ENCODE measurements at regions not wholly inside any gene's neighbourhood (a gene's known extent, or its start where the extent isn't known, plus 50 kb on each side); places are given as distances from the start of the nearest gene placed in this dataset.

- no peaks in the 10 kb centered on the region for H3K36me3 Mint-ChIP-seq
- H3K4me1 Mint-ChIP-seq, result no peaks in the 10 kb centered on the region
- no peak for DNase-seq
- peaks cover 15 to 41% (median 27%) of the 10 kb centered on the region in 6 donors for H3K9me3 Mint-ChIP-seq
- H3K27ac Mint-ChIP-seq, result no peak overlapping the region
- H3K27me3 Mint-ChIP-seq (ENCODE audit: low read depth in 3 of 3), result peaks cover 0 to 1% (median 0%) of the 10 kb centered on the region in 3 donors
- H3K4me3 Mint-ChIP-seq, result no peak overlapping the region
Measured at GRCh38 chr1:188363943-188364342, 1535.2 kb downstream of the PLA2G4A start.

GRCh38 chr1:188364927-188365449 lies 1536.2 kb downstream of the PLA2G4A start:
- no peak overlapping the region for H3K27ac Mint-ChIP-seq
- H3K4me3 Mint-ChIP-seq, result no peak overlapping the region
- peaks cover 0 to 1% (median 0%) of the 10 kb centered on the region in 3 donors for H3K27me3 Mint-ChIP-seq (ENCODE audit: low read depth in 3 of 3)
- H3K9me3 Mint-ChIP-seq, result peaks cover 8 to 35% (median 22%) of the 10 kb centered on the region in 6 donors
- no peak for DNase-seq
- no peaks in the 10 kb centered on the region for H3K36me3 Mint-ChIP-seq
- no peaks in the 10 kb centered on the region for H3K4me1 Mint-ChIP-seq

- Mint-ChIP-seq H3K36me3 (no peaks in the 10 kb centered on the region), H3K27ac (no peak overlapping the region), H3K4me1 (no peaks in the 10 kb centered on the region), H3K4me3 (no peak overlapping the region), H3K9me3 (peaks cover 8 to 39% (median 23%) of the 10 kb centered on the region in 6 donors), H3K27me3 (ENCODE audit: low read depth in 3 of 3) (peaks cover 0 to 1% (median 0%) of the 10 kb centered on the region in 3 donors)
- no peak for DNase-seq
Measured at GRCh38 chr1:188365874-188366273, 1537.1 kb downstream of the PLA2G4A start.

GRCh38 chr1:188367661-188368060 lies 1538.9 kb downstream of the PLA2G4A start:
- no peak for DNase-seq
- Mint-ChIP-seq H3K4me1 (no peaks in the 10 kb centered on the region), H3K27me3 (ENCODE audit: low read depth in 3 of 3) (no peaks in the 10 kb centered on the region), H3K36me3 (no peaks in the 10 kb centered on the region), H3K4me3 (no peak overlapping the region), H3K9me3 (peaks cover 8 to 34% (median 22%) of the 10 kb centered on the region in 6 donors), H3K27ac (no peak overlapping the region)

- Mint-ChIP-seq H3K27ac (no peak overlapping the region), H3K27me3 (ENCODE audit: low read depth in 3 of 3) (no peaks in the 10 kb centered on the region), H3K4me1 (no peaks in the 10 kb centered on the region), H3K4me3 (no peak overlapping the region), H3K36me3 (no peaks in the 10 kb centered on the region), H3K9me3 (peaks cover 4 to 48% (median 23%) of the 10 kb centered on the region in 6 donors)
- DNase-seq, result no peak
Measured at GRCh38 chr1:188371295-188371806, 1542.6 kb downstream of the PLA2G4A start.

GRCh38 chr1:188372821-188373220 lies 1544.1 kb downstream of the PLA2G4A start:
- no peak overlapping the region for H3K4me3 Mint-ChIP-seq
- H3K27ac Mint-ChIP-seq, result no peak overlapping the region
- peaks cover 4 to 55% (median 24%) of the 10 kb centered on the region in 6 donors for H3K9me3 Mint-ChIP-seq
- H3K27me3 Mint-ChIP-seq (ENCODE audit: low read depth in 3 of 3), result no peaks in the 10 kb centered on the region
- no peaks in the 10 kb centered on the region for H3K4me1 Mint-ChIP-seq
- no peak for DNase-seq
- no peaks in the 10 kb centered on the region for H3K36me3 Mint-ChIP-seq

- DNase-seq, result no peak
- no peak overlapping the region for H3K27ac Mint-ChIP-seq
- H3K27me3 Mint-ChIP-seq (ENCODE audit: low read depth in 3 of 3), result no peaks in the 10 kb centered on the region
- peaks cover 10 to 58% (median 16%) of the 10 kb centered on the region in 6 donors for H3K9me3 Mint-ChIP-seq
- H3K4me3 Mint-ChIP-seq, result no peak overlapping the region
- no peaks in the 10 kb centered on the region for H3K36me3 Mint-ChIP-seq
- no peaks in the 10 kb centered on the region for H3K4me1 Mint-ChIP-seq
Measured at GRCh38 chr1:188382851-188383250, 1554.1 kb downstream of the PLA2G4A start.

- no peaks in the 10 kb centered on the region for H3K36me3 Mint-ChIP-seq
- no peak overlapping the region for H3K4me3 Mint-ChIP-seq
- no peaks in the 10 kb centered on the region for H3K27me3 Mint-ChIP-seq (ENCODE audit: low read depth in 3 of 3)
- peaks cover 14 to 55% (median 21%) of the 10 kb centered on the region in 6 donors for H3K9me3 Mint-ChIP-seq
- no peaks in the 10 kb centered on the region for H3K4me1 Mint-ChIP-seq
- no peak overlapping the region for H3K27ac Mint-ChIP-seq
- DNase-seq, result no peak
Measured at GRCh38 chr1:188386161-188386560, 1557.4 kb downstream of the PLA2G4A start.

GRCh38 chr1:188386666-188387065 lies 1557.9 kb downstream of the PLA2G4A start:
- Mint-ChIP-seq H3K36me3 (no peaks in the 10 kb centered on the region), H3K9me3 (peaks cover 14 to 59% (median 23%) of the 10 kb centered on the region in 6 donors), H3K27me3 (ENCODE audit: low read depth in 3 of 3) (no peaks in the 10 kb centered on the region), H3K4me1 (no peaks in the 10 kb centered on the region), H3K4me3 (no peak overlapping the region), H3K27ac (no peak overlapping the region)
- DNase-seq, result no peak

- no peak for DNase-seq
- H3K9me3 Mint-ChIP-seq, result peaks cover 16 to 64% (median 39%) of the 10 kb centered on the region in 6 donors
- H3K4me3 Mint-ChIP-seq, result no peak overlapping the region
- H3K4me1 Mint-ChIP-seq, result no peaks in the 10 kb centered on the region
- H3K36me3 Mint-ChIP-seq, result peaks cover 0 to 8% (median 0%) of the 10 kb centered on the region in 3 donors
- no peak overlapping the region for H3K27ac Mint-ChIP-seq
- no peaks in the 10 kb centered on the region for H3K27me3 Mint-ChIP-seq (ENCODE audit: low read depth in 3 of 3)
Measured at GRCh38 chr1:188394677-188395076, 1565.9 kb downstream of the PLA2G4A start.

GRCh38 chr1:188397521-188397920 lies 1568.8 kb downstream of the PLA2G4A start:
- Mint-ChIP-seq H3K4me1 (no peaks in the 10 kb centered on the region), H3K9me3 (peaks cover 8 to 65% (median 36%) of the 10 kb centered on the region in 6 donors), H3K36me3 (peaks cover 0 to 8% (median 0%) of the 10 kb centered on the region in 3 donors), H3K27ac (no peak overlapping the region), H3K27me3 (ENCODE audit: low read depth in 3 of 3) (no peaks in the 10 kb centered on the region), H3K4me3 (no peak overlapping the region)
- no peak for DNase-seq

GRCh38 chr1:188402986-188403385 lies 1574.2 kb downstream of the PLA2G4A start:
- no peaks in the 10 kb centered on the region for H3K27me3 Mint-ChIP-seq (ENCODE audit: low read depth in 3 of 3)

GRCh38 chr1:188406636-188407035 lies 1577.9 kb downstream of the PLA2G4A start:
- Mint-ChIP-seq H3K4me3 (no peak overlapping the region), H3K4me1 (no peaks in the 10 kb centered on the region), H3K36me3 (no peaks in the 10 kb centered on the region), H3K9me3 (peaks cover 0 to 44% (median 18%) of the 10 kb centered on the region in 6 donors), H3K27me3 (ENCODE audit: low read depth in 3 of 3) (no peaks in the 10 kb centered on the region), H3K27ac (no peak overlapping the region)
- DNase-seq, result no peak

More at GRCh38 chr1:188402986-188403385, 1574.2 kb downstream of the PLA2G4A start:
- no peak for DNase-seq
- H3K9me3 Mint-ChIP-seq, result peaks cover 0 to 42% (median 27%) of the 10 kb centered on the region in 6 donors
- no peak overlapping the region for H3K4me3 Mint-ChIP-seq
- no peaks in the 10 kb centered on the region for H3K36me3 Mint-ChIP-seq
- no peak overlapping the region for H3K27ac Mint-ChIP-seq
- no peaks in the 10 kb centered on the region for H3K4me1 Mint-ChIP-seq

- H3K4me1 Mint-ChIP-seq, result no peaks in the 10 kb centered on the region
- DNase-seq, result no peak
- H3K27ac Mint-ChIP-seq, result no peak overlapping the region
- H3K9me3 Mint-ChIP-seq, result peaks cover 5 to 39% (median 18%) of the 10 kb centered on the region in 6 donors
- no peaks in the 10 kb centered on the region for H3K36me3 Mint-ChIP-seq
- H3K27me3 Mint-ChIP-seq (ENCODE audit: low read depth in 3 of 3), result peaks cover 0 to 1% (median 0%) of the 10 kb centered on the region in 3 donors
- H3K4me3 Mint-ChIP-seq, result no peak overlapping the region
Measured at GRCh38 chr1:188420177-188420576, 1591.4 kb downstream of the PLA2G4A start.

GRCh38 chr1:188423073-188423472 lies 1594.3 kb downstream of the PLA2G4A start:
- Mint-ChIP-seq H3K4me3 (no peak overlapping the region), H3K27ac (no peak overlapping the region), H3K4me1 (no peaks in the 10 kb centered on the region), H3K36me3 (peaks cover 0 to 8% (median 0%) of the 10 kb centered on the region in 3 donors), H3K27me3 (ENCODE audit: low read depth in 3 of 3) (no peaks in the 10 kb centered on the region), H3K9me3 (peaks cover 5 to 41% (median 18%) of the 10 kb centered on the region in 6 donors)
- no peak for DNase-seq
